GM10266 (cell line): ENCODE measurements at regions not wholly inside any gene's neighbourhood (a gene's known extent, or its start where the extent isn't known, plus 50 kb on each side); places are given as distances from the start of the nearest gene placed in this dataset.
"Not testable (repeated sequence)": the region's sequence is repeated elsewhere in the genome, so short reads cannot be mapped to it uniquely, and the experiment has no call there.

Source experiments
- DNase-seq: peaks from one replicate; pipeline ENCODE4 v3.0.0; 2012; ENCODE audit errors: extremely low spot score
- CTCF ChIP-seq: IDR thresholded peaks from 2 replicates; pipeline ENCODE4 v1.5.1; 2012; ENCODE audit warnings: mild to moderate bottlenecking, low read depth; ENCODE audit not compliant: control insufficient read depth, insufficient read depth; ENCODE audit errors: missing control alignments

GRCh38 chr7:81235997-81236396 is 317.1 kb upstream of the SEMA3C start:
- TF ChIP-seq CTCF = no peak
- no peak for DNase-seq

GRCh38 chr7:81234896-81235295 is 316.0 kb upstream of the SEMA3C start:
- no peak for DNase-seq
- no peak for TF ChIP-seq CTCF

GRCh38 chr7:81233208-81233940 is 314.5 kb upstream of the SEMA3C start:
- no peak for TF ChIP-seq CTCF
- DNase-seq = no peak

GRCh38 chr7:81232084-81232799 is 313.4 kb upstream of the SEMA3C start:
- no peak for TF ChIP-seq CTCF
- DNase-seq = no peak

- no peak for DNase-seq
- TF ChIP-seq CTCF = no peak
These were observed 312.5 kb upstream of the SEMA3C start for GRCh38 chr7:81231301-81231838.

- DNase-seq = no peak
- TF ChIP-seq CTCF = no peak
These were observed 307.4 kb upstream of the SEMA3C start for GRCh38 chr7:81226234-81226633.

GRCh38 chr7:81222692-81223091 is 303.8 kb upstream of the SEMA3C start:
- DNase-seq = not testable (repeated sequence)
